BE2C (cell line): ENCODE measurements at regions not wholly inside any gene's neighbourhood (a gene's known extent, or its start where the extent isn't known, plus 50 kb on each side); places are given as distances from the start of the nearest gene placed in this dataset.

Experiments
- DNase-seq: peaks from one replicate; pipeline ENCODE4 v3.0.0-alpha.2; 2020
- H3K27me3 ChIP-seq: fragments of 250-450 bp; sonication (Bioruptor Pico); 2 replicates; pipeline ENCODE4 v1.5.1; 2020; ENCODE audit warnings: mild to moderate bottlenecking
- H3K36me3 ChIP-seq: fragments of 250-450 bp; sonication (Bioruptor Pico); 2 replicates; pipeline ENCODE4 v1.5.1; 2020; ENCODE audit warnings: mild to moderate bottlenecking
- H3K4me1 ChIP-seq: fragments of 250-450 bp; sonication (Bioruptor Pico); 2 replicates; pipeline ENCODE4 v1.5.1; 2020
- H3K4me3 ChIP-seq: 2 replicates; pipeline ENCODE4 v1.5.1; 2011; ENCODE audit warnings: low read depth, low read length
- H3K9me3 ChIP-seq: fragments of 250-450 bp; sonication (Bioruptor Pico); 2 replicates; pipeline ENCODE4 v1.5.1; 2020
- TF ChIP-seq, protein P1 (sequence below): IDR thresholded peaks from 2 replicates; pipeline ENCODE4 v1.5.1; 2012; ENCODE audit warnings: mild to moderate bottlenecking, low read depth, low read length

DNA sequence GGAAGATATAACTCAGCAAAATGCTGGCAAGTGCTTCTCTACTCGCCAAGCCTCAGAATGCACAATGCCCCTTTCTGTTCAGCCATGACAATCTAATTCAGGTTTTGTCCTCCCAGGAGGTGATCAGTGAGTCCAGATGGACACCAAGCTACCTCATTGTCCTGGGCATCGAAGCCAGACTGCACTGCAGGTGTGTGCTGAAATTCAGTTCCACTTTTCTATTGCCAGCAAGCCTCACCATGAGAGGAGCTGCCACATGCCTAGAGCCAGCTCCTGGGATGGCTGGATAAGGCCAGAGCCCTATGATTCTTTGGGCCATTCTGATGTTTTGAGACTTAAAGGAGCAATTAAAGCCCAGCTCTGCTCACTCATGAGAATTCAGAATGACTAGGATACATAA lies 186.7 kb downstream of the GRIN2B start:
- no peak overlapping the region for H3K4me3 ChIP-seq
- no peaks in the 10 kb centered on the region for H3K9me3 ChIP-seq
- DNase-seq = no peak
- TF ChIP-seq, protein P1, sequence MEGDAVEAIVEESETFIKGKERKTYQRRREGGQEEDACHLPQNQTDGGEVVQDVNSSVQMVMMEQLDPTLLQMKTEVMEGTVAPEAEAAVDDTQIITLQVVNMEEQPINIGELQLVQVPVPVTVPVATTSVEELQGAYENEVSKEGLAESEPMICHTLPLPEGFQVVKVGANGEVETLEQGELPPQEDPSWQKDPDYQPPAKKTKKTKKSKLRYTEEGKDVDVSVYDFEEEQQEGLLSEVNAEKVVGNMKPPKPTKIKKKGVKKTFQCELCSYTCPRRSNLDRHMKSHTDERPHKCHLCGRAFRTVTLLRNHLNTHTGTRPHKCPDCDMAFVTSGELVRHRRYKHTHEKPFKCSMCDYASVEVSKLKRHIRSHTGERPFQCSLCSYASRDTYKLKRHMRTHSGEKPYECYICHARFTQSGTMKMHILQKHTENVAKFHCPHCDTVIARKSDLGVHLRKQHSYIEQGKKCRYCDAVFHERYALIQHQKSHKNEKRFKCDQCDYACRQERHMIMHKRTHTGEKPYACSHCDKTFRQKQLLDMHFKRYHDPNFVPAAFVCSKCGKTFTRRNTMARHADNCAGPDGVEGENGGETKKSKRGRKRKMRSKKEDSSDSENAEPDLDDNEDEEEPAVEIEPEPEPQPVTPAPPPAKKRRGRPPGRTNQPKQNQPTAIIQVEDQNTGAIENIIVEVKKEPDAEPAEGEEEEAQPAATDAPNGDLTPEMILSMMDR = no peak
- H3K36me3 ChIP-seq = no peaks in the 10 kb centered on the region
- no peaks in the 10 kb centered on the region for H3K27me3 ChIP-seq
- no peaks in the 10 kb centered on the region for H3K4me1 ChIP-seq

GRCh38 chr12:13790317-13790716 lies 191.1 kb downstream of the GRIN2B start:
- Histone ChIP-seq H3K27me3 (no peaks in the 10 kb centered on the region), H3K36me3 (no peaks in the 10 kb centered on the region), H3K4me3 (no peak overlapping the region), H3K9me3 (no peaks in the 10 kb centered on the region), H3K4me1 (no peaks in the 10 kb centered on the region)
- TF ChIP-seq, protein P1 = no peak
- DNase-seq = no peak

DNA sequence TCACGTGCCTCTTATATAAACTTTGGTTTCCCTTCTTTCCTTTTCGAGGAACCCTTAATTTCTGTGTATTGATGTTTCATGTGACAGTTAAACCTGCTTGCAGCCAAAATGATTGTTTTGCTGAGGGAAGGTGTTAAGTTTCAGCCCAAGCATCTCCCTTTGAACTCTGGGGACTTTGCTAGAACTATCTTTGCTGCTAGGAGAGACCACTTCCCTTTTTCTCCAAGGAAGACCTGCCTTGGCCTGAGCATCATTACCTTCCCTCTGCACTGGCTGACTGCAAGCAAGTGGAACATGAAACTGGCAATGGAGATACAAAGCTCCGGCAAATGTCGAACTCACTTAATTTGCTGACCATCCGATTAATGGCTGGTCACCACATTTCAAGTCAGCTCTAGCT lies 192.8 kb downstream of the GRIN2B start:
- TF ChIP-seq, protein P1 = no peak
- DNase-seq = no peak
- H3K4me3 ChIP-seq = no peak overlapping the region

GRCh38 chr12:13786646-13787045 lies 194.8 kb downstream of the GRIN2B start:
- DNase-seq = no peak
- no peaks in the 10 kb centered on the region for H3K9me3 ChIP-seq
- no peaks in the 10 kb centered on the region for H3K36me3 ChIP-seq
- no peak overlapping the region for H3K4me3 ChIP-seq
- no peaks in the 10 kb centered on the region for H3K27me3 ChIP-seq
- H3K4me1 ChIP-seq = no peaks in the 10 kb centered on the region
- TF ChIP-seq, protein P1 = no peak

More for the DNA sequence above, 192.8 kb downstream of the GRIN2B start:
- H3K27me3 ChIP-seq = no peaks in the 10 kb centered on the region
- H3K9me3 ChIP-seq = no peaks in the 10 kb centered on the region
- no peaks in the 10 kb centered on the region for H3K36me3 ChIP-seq
- no peaks in the 10 kb centered on the region for H3K4me1 ChIP-seq

- no peaks in the 10 kb centered on the region for H3K36me3 ChIP-seq
- TF ChIP-seq, protein P1 = no peak
- DNase-seq = no peak
- no peaks in the 10 kb centered on the region for H3K27me3 ChIP-seq
- no peaks in the 10 kb centered on the region for H3K4me1 ChIP-seq
- no peaks in the 10 kb centered on the region for H3K9me3 ChIP-seq
- H3K4me3 ChIP-seq = no peak overlapping the region
Measured at GRCh38 chr12:13784504-13784903, 196.9 kb downstream of the GRIN2B start.

- DNase-seq = no peak
- H3K36me3 ChIP-seq = no peaks in the 10 kb centered on the region
- no peaks in the 10 kb centered on the region for H3K9me3 ChIP-seq
- TF ChIP-seq, protein P1 = no peak
- H3K4me1 ChIP-seq = no peaks in the 10 kb centered on the region
- H3K4me3 ChIP-seq = no peak overlapping the region
- H3K27me3 ChIP-seq = no peaks in the 10 kb centered on the region
Measured at GRCh38 chr12:13780453-13780852, 200.9 kb downstream of the GRIN2B start.
